NCI-H1436 (cell line): ENCODE measurements at regions not wholly inside any gene's neighbourhood (a gene's known extent, or its start where the extent isn't known, plus 50 kb on each side); places are given as distances from the start of the nearest gene placed in this dataset.
A peak's percentile ranks its signal among the peaks of the same experiment; 100 is the strongest.

Source experiments
- DNase-seq: peaks from one replicate; lab custom pipeline; 2025; lab: John Stamatoyannopoulos, UW

DNA sequence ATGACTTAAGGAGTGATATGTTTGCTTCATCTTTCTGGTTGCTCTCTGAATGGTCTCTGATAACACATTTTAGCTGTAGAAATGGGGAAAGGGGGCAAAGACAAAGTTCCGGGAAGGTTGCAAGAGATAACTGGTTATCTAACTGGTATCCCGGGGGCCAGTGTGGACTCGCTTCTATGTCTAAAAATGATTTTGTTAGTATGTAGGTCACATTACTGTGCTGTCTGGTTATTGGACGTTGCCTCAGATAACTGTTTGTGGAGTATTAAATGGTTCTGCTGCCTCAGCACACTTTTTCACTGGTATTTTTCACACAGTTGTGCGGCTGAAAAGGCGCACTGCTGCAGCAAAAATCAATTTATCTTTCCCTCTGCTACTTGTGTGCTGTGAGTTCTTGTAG lies 63.0 kb upstream of the ZNF536 start:
- DNase-seq: no peak

GRCh38 chr19:30309905-30310601 lies 62.1 kb upstream of the ZNF536 start:
- DNase-seq: no peak

DNA sequence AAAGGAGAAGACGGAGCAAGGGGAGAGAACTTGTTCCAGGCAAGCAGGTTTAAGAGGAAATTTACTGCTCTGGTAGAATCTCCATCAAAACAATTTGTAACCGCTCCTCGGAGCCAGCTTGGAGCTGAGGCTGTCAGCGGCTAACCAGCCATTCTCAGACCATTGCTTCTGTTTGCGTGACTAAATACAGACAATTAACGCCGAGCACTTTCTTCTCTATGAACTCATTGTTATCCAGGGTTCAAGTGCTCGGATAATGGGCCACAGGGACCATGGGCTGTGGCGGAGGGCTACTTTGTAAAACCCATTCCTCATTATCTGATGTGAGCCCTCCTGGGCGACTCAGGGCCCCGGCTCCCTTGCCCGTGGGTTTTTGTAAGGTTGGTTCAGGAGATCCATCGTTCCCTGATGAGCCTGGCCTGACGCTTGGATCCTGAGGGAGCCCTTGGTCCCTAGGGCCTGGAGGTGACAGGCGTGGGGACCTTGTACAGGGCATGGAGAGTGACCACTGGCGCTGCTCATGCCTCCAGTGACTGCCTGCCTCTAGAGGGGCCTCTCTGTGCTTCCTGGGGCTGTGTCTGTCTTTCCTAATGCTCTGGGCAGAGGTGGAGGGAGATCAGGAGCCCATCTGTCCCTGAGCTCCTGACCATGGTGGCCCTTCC lies 61.5 kb upstream of the ZNF536 start:
- DNase-seq: peak; percentile 60

- DNase-seq: no peak
Observed at GRCh38 chr19:30311911-30312310, 60.3 kb upstream of the ZNF536 start.

GRCh38 chr19:30312582-30313352 lies 59.4 kb upstream of the ZNF536 start:
- no peak for DNase-seq

GRCh38 chr19:30313353-30313750 lies 58.8 kb upstream of the ZNF536 start:
- DNase-seq: no peak

DNA sequence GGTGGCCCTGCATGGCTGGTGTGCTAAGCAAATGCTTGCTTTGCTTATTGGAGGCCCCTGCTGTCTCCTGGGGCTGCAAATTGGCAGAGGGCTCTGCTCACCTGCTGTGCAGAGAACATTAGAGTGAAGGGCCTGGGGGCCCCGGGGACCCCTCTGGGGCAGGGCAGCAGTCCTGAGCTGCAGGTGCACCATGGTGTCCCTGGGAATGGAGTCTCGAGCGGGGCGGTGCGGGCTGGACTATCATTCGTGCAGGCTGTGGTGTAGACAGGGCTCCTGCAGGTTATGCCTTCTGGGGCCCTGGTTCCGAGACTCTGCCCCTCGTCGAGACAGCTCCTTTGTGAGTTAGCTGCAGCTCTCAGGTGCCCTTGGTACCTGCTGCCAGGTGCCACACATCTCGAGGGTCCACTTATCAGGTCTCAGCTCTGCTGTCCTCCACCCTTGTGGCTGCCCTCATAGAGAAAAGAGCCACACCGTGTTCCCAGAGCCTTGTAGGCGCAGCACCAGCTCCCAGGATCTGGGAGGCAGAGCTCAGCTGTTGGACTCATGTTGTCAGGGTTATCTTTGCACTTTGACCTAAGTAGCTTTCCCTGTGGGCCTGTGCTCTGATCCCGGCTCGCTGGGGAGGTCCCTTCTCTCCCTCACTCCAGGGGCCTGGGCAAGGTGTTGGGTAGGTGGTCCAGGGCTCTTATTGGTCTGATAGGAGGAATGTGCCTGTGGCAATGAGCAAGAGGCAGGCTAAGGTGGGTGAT lies 58.0 kb upstream of the ZNF536 start:
- DNase-seq: peak; percentile 66

DNA sequence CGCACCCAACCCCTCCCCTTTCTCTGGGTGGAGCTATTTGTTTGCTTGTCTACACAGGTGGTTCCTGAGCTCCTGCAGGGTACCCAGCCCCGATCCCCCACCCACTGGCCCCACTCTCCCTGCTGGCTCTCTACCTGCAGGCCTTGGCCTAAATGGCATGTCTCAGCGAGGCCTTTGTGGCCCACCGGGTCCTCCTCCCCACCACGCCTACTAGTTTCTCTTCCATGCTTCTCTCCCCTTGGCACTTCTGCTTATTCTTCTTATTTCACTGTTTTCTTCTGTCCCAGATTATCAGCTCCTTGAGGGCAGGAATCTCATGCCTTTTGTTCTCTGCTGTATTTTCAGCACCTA lies 57.4 kb upstream of the ZNF536 start:
- DNase-seq: no peak

DNA sequence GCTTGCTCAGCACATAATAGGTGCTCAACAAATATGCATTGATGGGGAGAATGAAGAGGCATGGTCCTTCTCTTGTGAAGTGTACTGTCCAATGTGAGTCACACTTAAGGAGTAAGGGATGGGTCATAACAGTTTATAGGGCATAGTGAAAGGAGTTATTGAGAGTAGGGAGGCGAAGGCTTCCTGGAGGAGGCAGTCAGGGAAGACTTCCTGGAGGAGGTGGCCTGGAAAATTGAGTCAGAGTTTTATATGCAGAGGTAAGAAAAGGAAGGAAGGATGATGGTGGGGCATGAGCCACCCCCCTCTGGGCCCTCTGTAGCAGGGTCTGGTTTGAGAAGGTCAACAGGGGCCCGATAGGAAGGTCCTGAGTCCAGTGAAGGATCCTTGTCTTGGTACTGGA lies 57.0 kb upstream of the ZNF536 start:
- DNase-seq: no peak

- no peak for DNase-seq
Observed at GRCh38 chr19:30316000-30316491, 56.1 kb upstream of the ZNF536 start.

DNA sequence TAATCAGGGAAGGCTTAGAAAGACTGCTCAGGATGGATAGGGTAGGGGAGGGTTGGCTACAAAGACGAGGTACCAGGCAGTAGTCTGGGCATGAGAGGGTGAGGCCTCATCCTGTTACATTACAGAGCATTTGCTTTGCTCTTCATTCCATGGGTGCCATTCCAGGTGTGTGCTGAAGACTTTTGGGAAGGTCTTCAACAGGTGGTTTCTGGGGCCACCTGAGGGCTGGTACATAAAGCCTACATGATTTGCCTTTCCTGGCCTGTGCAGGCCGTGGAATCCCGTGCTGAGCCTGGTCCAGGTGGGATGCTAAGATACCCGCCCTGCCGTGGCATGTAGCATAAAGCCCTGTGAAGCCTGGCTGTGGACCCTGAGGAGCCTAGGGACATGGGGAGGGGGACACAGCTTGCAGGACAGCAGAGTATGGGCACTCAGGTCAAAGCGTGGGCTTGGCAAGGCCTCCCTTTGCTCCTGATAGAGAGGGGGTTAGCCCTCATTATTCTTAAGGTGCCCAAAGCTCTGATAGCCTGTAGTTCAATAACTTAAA lies 55.6 kb upstream of the ZNF536 start:
- DNase-seq: no peak

DNA sequence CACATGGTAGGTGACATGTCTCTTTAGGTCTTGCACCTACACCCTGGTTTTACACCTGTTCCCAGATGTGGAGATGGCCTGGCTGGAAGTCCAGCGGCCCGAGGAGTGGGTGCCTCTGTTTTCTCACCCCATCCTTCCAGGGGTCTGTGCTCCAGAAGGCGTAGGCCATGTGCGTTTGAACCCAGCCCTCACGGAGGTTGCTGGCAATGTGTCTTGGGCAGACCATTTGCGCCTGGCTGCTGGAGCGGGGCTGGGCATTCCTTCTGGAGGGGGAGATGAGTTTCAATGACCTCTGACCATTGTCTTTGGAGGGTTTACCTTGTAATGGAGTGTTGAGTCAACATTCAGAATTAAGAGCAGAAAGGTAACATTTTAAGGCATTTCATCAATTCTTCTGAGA lies 54.8 kb upstream of the ZNF536 start:
- no peak for DNase-seq

GRCh38 chr19:30318261-30318660 lies 53.9 kb upstream of the ZNF536 start:
- DNase-seq: no peak

GRCh38 chr19:30318936-30319335 lies 53.2 kb upstream of the ZNF536 start:
- no peak for DNase-seq

GRCh38 chr19:30319411-30319810 lies 52.8 kb upstream of the ZNF536 start:
- no peak for DNase-seq

DNA sequence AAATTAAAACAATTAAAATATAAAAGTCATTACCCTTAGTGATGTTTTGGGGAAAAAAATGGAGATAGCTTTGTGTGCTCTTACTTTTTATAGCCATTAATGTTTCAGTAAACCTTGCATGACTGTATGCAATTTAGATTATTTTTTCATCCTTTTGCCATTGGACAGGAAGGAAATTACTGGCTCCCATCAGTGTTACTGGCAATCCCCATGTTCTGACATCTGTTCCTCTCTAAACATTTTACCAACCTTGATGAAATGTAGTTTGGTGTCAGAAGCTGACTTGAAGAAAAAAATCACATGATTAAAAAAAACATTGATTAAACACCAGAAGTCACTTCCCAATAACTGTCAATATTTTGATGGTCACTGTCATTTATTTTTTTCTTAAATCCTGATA lies 52.3 kb upstream of the ZNF536 start:
- no peak for DNase-seq

DNA sequence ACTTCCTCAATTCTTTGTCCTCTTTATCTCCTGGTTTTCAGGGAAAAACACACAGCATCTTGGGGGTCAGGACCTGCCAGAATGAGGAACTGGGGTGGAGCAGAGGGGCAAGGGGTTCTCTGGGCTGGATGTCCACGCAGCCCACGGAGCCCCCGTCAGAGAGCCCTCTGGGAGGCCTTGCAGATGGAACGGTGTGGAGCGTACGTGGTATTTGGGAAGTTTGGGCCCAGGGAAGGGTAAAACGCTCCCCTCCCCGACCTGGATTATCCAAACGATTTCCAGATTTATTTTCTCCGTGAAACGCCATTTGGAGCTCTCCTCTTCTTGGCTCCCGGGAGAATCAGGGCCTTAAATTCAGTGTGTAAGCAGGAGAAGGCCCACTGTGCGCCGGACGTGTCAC lies 51.7 kb upstream of the ZNF536 start:
- no peak for DNase-seq

GRCh38 chr19:30320916-30321315 lies 51.3 kb upstream of the ZNF536 start:
- no peak for DNase-seq
